H9 (cell line): ENCODE measurements at regions not wholly inside any gene's neighbourhood (a gene's known extent, or its start where the extent isn't known, plus 50 kb on each side); places are given as distances from the start of the nearest gene placed in this dataset.
A peak's percentile ranks its signal among the peaks of the same experiment; 100 is the strongest.

Experiments used
- DNase-seq: peaks from one replicate; pipeline ENCODE4 v3.0.0-alpha.2; 2017
- H2AFZ ChIP-seq: one replicate; pipeline ENCODE4 v1.6.1; 2013; ENCODE audit warnings: mild to moderate bottlenecking, low read length, control low read depth, moderate library complexity
- H2AK5ac ChIP-seq: 2 replicates; pipeline ENCODE4 v1.6.1; 2013; ENCODE audit warnings: low read length, control low read depth, mixed read lengths; ENCODE audit not compliant: insufficient read length
- H2BK120ac ChIP-seq: one replicate; pipeline ENCODE4 v1.6.1; 2013; ENCODE audit warnings: low read depth, mild to moderate bottlenecking, low read length, control low read depth, inconsistent platforms; ENCODE audit not compliant: poor library complexity, severe bottlenecking
- H2BK12ac ChIP-seq: 2 replicates; pipeline ENCODE4 v1.6.1; 2013; ENCODE audit warnings: low read length, control low read depth, mixed read lengths, low read depth; ENCODE audit not compliant: insufficient read length
- H2BK15ac ChIP-seq: 2 replicates; pipeline ENCODE4 v1.6.1; 2013; ENCODE audit warnings: low read depth, low read length, control low read depth
- H2BK20ac ChIP-seq: one replicate; pipeline ENCODE4 v1.6.1; 2013; ENCODE audit warnings: low read depth, mild to moderate bottlenecking, low read length, control low read depth, inconsistent platforms; ENCODE audit not compliant: poor library complexity, severe bottlenecking
- H2BK5ac ChIP-seq: 2 replicates; pipeline ENCODE4 v1.6.1; 2013; ENCODE audit warnings: low read length, control low read depth, mixed read lengths; ENCODE audit not compliant: insufficient read length
- H3K14ac ChIP-seq: 2 replicates; pipeline ENCODE4 v1.6.1; 2013; ENCODE audit warnings: low read length, control low read depth; ENCODE audit not compliant: insufficient read depth
- H3K18ac ChIP-seq: 2 replicates; pipeline ENCODE4 v1.6.1; 2013; ENCODE audit warnings: low read depth, mild to moderate bottlenecking, mixed read lengths, low read length, control low read depth; ENCODE audit not compliant: insufficient read length
- H3K23ac ChIP-seq: 2 replicates; pipeline ENCODE4 v1.6.1; 2013; ENCODE audit warnings: low read length, control low read depth, mixed read lengths, low read depth; ENCODE audit not compliant: insufficient read length
- H3K23me2 ChIP-seq: 2 replicates; pipeline ENCODE4 v1.6.1; 2013; ENCODE audit warnings: low read depth, mild to moderate bottlenecking, mixed read lengths, low read length, control low read depth; ENCODE audit not compliant: insufficient read length, poor library complexity, severe bottlenecking
- H3K27ac ChIP-seq: 2 replicates; pipeline ENCODE4 v1.5.1; 2013; ENCODE audit warnings: low read length, control low read depth, mixed read lengths, low read depth; ENCODE audit not compliant: insufficient read length
- H3K27me3 ChIP-seq: 2 replicates; pipeline ENCODE4 v1.6.1; 2013; ENCODE audit warnings: low read length, control low read depth, inconsistent platforms; ENCODE audit not compliant: insufficient read depth
- H3K4ac ChIP-seq: 2 replicates; pipeline ENCODE4 v1.6.1; 2013; ENCODE audit warnings: low read depth, mild to moderate bottlenecking, control low read depth, inconsistent platforms, low read length, moderate library complexity
- H3K4me1 ChIP-seq: 2 replicates; pipeline ENCODE4 v1.6.1; 2013; ENCODE audit warnings: low read length, control low read depth, inconsistent platforms; ENCODE audit not compliant: insufficient read depth
- H3K4me2 ChIP-seq: 2 replicates; pipeline ENCODE4 v1.6.1; 2013; ENCODE audit warnings: low read length, control low read depth, mixed read lengths; ENCODE audit not compliant: insufficient read length, insufficient read depth
- H3K56ac ChIP-seq: 2 replicates; pipeline ENCODE4 v1.6.1; 2013; ENCODE audit warnings: low read depth, mild to moderate bottlenecking, mixed read lengths, low read length, control low read depth; ENCODE audit not compliant: insufficient read length
- H3K79me1 ChIP-seq: 2 replicates; pipeline ENCODE4 v1.6.1; 2013; ENCODE audit warnings: low read depth, mild to moderate bottlenecking, moderate library complexity, low read length, control low read depth, inconsistent platforms; ENCODE audit not compliant: insufficient read depth, poor library complexity, severe bottlenecking
- H3K79me2 ChIP-seq: 2 replicates; pipeline ENCODE4 v1.6.1; 2013; ENCODE audit warnings: low read length, control low read depth, inconsistent platforms; ENCODE audit not compliant: insufficient read depth
- H3K9ac ChIP-seq: 2 replicates; pipeline ENCODE4 v1.6.1; 2013; ENCODE audit warnings: low read length, control low read depth, mixed read lengths; ENCODE audit not compliant: insufficient read length; ENCODE audit errors: extremely low read depth
- H3K9me3 ChIP-seq: one replicate; pipeline ENCODE4 v1.6.1; 2013; ENCODE audit warnings: low read depth, low read length, inconsistent platforms; ENCODE audit not compliant: control insufficient read depth
- H3T11ph ChIP-seq: one replicate; pipeline ENCODE4 v1.6.1; 2013; ENCODE audit warnings: mild to moderate bottlenecking, low read length, control low read depth, inconsistent platforms
- H4K20me1 ChIP-seq: one replicate; pipeline ENCODE4 v1.6.1; 2013; ENCODE audit not compliant: control insufficient read depth, insufficient read length, insufficient read depth
- H4K5ac ChIP-seq: 2 replicates; pipeline ENCODE4 v1.6.1; 2013; ENCODE audit warnings: low read depth, mild to moderate bottlenecking, mixed read lengths, low read length, control low read depth; ENCODE audit not compliant: insufficient read length
- H4K8ac ChIP-seq: replicated peaks from 2 replicates; pipeline ENCODE4 v1.6.1; 2013; ENCODE audit warnings: low read length, control low read depth, mixed read lengths, low read depth; ENCODE audit not compliant: insufficient read length
- H4K91ac ChIP-seq: 2 replicates; pipeline ENCODE4 v1.6.1; 2013; ENCODE audit warnings: low read depth, mild to moderate bottlenecking, moderate library complexity, mixed read lengths, low read length, control low read depth; ENCODE audit not compliant: insufficient read length
- H3K27ac Mint-ChIP-seq, 3 experiments: 2 replicates in 2 of 3; 3 replicates in 1 of 3; pipeline ENCODE4 v1.8.0; 2020 to 2021; ENCODE audit warnings: mixed read lengths in 3 of 3, mild to moderate bottlenecking in 1 of 3, moderate library complexity in 1 of 3
- H3K27me3 Mint-ChIP-seq: 2 replicates; pipeline ENCODE4 v1.8.0; 2021; ENCODE audit warnings: low read depth, mild to moderate bottlenecking, moderate library complexity, mixed read lengths
- H3K36me3 Mint-ChIP-seq, 3 experiments: 2 replicates in 2 of 3; 3 replicates in 1 of 3; pipeline ENCODE4 v1.8.0; 2020 to 2021; ENCODE audit warnings: low read depth in 3 of 3, mixed read lengths in 3 of 3; ENCODE audit not compliant: insufficient read depth in 1 of 3
- H3K4me1 Mint-ChIP-seq, 2 experiments: 2 replicates each; pipeline ENCODE4 v1.8.0; 2020; ENCODE audit warnings: mixed read lengths in 2 of 2
- H3K4me3 Mint-ChIP-seq, 2 experiments: 2 replicates in 1 of 2; 3 replicates in 1 of 2; pipeline ENCODE4 v1.8.0; 2020 to 2021; ENCODE audit warnings: mild to moderate bottlenecking in 2 of 2, mixed read lengths in 2 of 2, moderate library complexity in 1 of 2
- H3K9me3 Mint-ChIP-seq, 2 experiments: 2 replicates in 1 of 2; 3 replicates in 1 of 2; pipeline ENCODE4 v1.8.0; 2020; ENCODE audit warnings: mild to moderate bottlenecking in 2 of 2, mixed read lengths in 2 of 2, moderate library complexity in 1 of 2
- TF ChIP-seq, protein P1 (sequence below): fragments of 200-600 bp; sonication (generic); conservative IDR thresholded peaks from 3 replicates; pipeline ENCODE4 v1.8.0; 2021; ENCODE audit warnings: antibody characterized with exemption, mild to moderate bottlenecking

DNA sequence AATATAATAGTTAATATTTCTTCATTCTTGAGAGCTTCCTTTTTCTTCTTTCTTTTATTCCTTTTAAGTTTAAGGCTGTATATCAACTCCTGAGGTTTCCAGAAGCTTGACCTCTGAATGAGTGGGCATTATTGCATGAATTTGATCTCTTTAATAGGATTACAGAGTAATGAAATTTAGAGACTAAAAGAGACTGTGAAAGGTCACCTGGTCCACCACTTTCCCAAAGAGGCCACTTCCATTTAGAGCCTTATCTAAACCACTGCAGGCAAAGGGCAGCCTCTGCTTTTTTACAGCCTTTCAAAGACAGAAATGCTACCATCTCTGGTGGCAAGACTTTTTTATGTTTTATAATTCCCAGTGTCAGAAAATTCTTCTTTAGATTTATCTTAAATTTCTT, 215.3 kb upstream of the HS3ST5 start:
- Mint-ChIP-seq H3K36me3 (peaks cover 12 to 26% (median 15%) of the 10 kb centered on the region in 3 experiments), H3K4me1 (no peaks in the 10 kb centered on the region), H3K27ac (peak overlapping the region in 1 of 3 experiments; percentile 26; a peak in 1 of 7 replicates), H3K4me3 (no peak overlapping the region), H3K27me3 (no peaks in the 10 kb centered on the region), H3K9me3 (peaks cover 17 to 21% of the 10 kb centered on the region in 2 experiments)
- Histone ChIP-seq H3K14ac (no peak overlapping the region), H3K4ac (no peak overlapping the region), H4K91ac (no peak overlapping the region), H3K79me2 (no peaks in the 10 kb centered on the region), H3K27ac (no peak overlapping the region), H2BK20ac (no peak overlapping the region), H2BK120ac (no peak overlapping the region), H4K8ac (no peak overlapping the region), H3K27me3 (no peaks in the 10 kb centered on the region), H3T11ph (no peak overlapping the region), H3K18ac (no peak overlapping the region), H2BK15ac (no peak overlapping the region), H3K23ac (no peak overlapping the region), H3K9ac (no peak overlapping the region), H2BK5ac (no peak overlapping the region), H2AFZ (no peak overlapping the region), H4K5ac (no peak overlapping the region), H3K79me1 (no peaks in the 10 kb centered on the region), H3K23me2 (no peaks in the 10 kb centered on the region), H3K4me2 (no peak overlapping the region), H4K20me1 (no peaks in the 10 kb centered on the region), H2BK12ac (no peak overlapping the region), H3K56ac (no peak overlapping the region), H2AK5ac (no peak overlapping the region), H3K9me3 (no peaks in the 10 kb centered on the region), H3K4me1 (no peaks in the 10 kb centered on the region)
- TF ChIP-seq, protein P1, sequence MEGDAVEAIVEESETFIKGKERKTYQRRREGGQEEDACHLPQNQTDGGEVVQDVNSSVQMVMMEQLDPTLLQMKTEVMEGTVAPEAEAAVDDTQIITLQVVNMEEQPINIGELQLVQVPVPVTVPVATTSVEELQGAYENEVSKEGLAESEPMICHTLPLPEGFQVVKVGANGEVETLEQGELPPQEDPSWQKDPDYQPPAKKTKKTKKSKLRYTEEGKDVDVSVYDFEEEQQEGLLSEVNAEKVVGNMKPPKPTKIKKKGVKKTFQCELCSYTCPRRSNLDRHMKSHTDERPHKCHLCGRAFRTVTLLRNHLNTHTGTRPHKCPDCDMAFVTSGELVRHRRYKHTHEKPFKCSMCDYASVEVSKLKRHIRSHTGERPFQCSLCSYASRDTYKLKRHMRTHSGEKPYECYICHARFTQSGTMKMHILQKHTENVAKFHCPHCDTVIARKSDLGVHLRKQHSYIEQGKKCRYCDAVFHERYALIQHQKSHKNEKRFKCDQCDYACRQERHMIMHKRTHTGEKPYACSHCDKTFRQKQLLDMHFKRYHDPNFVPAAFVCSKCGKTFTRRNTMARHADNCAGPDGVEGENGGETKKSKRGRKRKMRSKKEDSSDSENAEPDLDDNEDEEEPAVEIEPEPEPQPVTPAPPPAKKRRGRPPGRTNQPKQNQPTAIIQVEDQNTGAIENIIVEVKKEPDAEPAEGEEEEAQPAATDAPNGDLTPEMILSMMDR = no peak
- no peak for DNase-seq
